Fibroblast of skin of right quadriceps (primary cell): ENCODE measurements at regions not wholly inside any gene's neighbourhood (a gene's known extent, or its start where the extent isn't known, plus 50 kb on each side); places are given as distances from the start of the nearest gene placed in this dataset.

Experiments
- DNase-seq: peaks from one replicate; pipeline ENCODE4 v3.0.0-alpha.2; 2013

DNA sequence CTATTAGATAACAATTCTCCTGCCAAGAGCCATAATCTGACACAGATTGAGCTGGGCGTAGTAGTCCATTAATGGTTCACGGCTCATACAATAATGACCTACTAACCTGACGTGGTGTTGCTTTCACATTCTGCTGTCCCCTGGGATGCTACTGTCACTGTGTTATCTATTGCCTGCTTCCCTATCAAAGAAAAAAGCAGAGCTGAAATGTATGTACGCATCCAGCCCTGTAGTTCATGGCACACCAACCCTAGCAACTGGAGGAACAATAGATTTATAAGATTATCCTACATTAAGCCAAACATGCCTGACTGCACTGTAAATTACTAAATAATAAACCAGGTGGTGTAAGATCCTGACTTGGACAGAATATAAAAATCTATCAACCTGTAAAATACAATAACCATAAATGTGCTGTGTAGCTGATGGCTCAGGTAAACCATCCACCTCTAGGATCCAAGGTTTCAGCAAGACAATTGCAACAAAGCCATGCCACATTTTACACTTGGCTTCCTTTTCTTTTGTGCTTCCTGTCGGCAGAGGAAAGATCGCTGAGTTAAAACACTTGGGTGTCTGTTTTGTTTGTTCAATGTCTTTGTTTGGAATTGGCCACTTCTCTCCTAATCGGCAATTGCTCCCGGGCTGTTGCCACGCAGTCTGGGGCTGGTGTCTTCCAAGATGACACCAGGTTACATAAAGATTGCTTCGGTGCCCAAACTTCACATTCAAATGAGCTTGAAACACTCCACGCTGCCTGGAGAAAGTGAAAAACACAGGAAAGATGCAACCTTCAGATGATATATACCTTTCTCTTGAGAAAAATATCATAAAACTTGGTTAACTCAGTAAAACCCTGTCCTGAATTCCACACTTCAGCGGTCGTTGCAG lies 143.9 kb upstream of the MGMT start:
- no peak for DNase-seq

DNA sequence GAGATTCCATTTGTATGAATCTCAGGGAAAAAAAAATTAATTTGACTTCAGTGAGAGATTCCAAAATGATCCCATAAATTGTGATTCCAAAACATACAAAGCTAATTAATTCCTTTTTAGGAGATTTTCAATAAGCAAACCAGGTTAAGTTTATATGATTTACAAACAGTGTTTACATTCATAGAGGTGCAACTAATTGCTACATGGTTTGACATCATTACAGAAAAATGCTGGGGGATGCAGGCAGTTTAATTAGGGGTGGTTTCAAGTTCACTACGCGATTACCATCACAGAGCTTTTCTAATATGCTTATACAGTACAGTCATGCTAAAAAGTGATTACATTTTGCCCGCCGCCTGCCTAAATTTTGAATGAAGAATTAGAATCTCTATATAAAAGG lies 143.2 kb upstream of the MGMT start:
- DNase-seq, result no peak

DNA sequence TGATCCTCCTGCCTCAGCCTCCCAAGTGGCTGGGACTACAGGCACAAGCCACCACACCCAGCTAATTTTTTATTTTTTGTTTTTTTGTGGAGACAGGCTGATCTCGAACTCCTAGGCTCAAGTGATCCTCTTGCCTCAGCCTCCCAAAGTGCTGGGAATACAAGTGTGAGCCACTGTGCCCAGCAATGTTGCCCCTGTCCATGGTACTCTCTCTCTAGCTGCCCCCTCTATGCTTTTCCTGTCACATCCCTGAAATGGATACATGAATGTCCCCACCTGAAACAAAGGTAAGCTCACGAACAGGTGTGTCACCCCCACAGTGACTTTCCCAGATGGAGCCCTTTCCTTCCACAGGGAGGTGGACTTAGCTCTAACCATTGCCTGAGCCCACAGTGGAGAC lies 141.1 kb upstream of the MGMT start:
- DNase-seq, result no peak

DNA sequence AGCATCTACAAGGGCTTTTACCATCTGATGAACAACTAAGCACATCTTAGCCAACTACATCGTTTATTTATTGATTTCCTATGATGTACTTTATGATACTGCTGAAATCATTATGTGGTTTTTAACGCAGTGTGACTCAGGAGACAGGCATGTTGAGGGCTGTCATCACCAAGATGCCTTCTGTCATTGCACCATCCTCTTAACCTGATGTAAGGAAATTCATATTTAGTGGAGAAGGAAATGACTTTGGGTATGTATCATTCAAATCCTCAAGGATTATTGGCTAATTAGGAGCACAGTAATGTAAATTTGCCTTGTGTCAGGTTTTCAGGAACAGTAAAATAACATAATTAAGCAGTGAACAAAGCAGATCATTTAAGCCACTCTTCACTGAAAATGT lies 138.5 kb upstream of the MGMT start:
- peak; percentile 29 for DNase-seq

DNA sequence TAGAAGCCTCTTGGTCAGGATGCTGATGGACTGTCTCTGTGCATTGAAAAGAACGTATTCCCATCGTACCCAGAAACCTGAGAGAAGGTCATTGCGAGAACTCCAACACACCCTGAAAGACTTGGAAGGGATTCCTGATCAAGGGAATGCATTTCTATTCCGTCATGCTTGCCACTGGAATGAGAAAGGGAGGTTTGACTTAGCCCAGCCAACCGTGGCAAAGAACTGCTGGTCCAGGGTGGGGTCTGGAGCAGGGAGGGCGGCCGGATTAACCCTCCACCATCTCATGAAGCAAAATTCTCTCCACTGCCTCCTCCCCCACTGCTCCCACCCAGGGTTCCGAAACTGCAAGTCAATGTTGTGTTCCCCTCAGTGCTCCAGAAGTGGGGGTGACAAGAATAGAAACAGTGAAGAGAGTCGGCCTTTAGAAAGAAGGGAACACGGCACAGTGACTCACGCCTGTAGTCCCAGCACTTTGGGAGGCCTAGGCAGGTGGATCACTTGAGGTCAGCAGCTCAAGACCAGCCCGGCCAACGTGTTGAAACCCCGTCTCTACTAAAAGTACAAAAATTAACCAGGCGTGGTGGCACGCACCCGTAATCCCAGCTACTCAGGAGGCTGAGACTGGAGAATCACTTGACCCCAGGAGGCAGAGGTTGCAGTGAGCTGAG lies 137.5 kb upstream of the MGMT start:
- DNase-seq, result no peak

DNA sequence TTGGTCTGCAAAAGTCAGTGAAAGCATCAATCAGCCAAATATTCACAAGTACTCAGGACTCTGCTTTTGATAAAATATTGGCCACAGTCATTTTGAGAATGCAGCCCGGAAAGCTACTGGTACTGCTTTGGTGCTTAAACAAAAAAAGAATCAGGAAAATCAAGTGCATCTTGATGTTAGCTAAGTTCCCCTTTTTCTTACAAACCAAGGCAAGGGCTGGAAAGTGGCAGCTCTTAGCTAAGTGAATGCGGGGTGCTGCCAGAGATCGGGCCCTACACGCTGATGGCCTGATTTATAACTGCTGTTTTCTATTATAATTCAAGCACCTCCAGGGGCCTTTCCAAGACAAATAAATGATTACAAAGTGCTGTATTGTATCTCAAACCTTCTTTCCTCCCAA lies 136.8 kb upstream of the MGMT start:
- DNase-seq, result no peak

DNA sequence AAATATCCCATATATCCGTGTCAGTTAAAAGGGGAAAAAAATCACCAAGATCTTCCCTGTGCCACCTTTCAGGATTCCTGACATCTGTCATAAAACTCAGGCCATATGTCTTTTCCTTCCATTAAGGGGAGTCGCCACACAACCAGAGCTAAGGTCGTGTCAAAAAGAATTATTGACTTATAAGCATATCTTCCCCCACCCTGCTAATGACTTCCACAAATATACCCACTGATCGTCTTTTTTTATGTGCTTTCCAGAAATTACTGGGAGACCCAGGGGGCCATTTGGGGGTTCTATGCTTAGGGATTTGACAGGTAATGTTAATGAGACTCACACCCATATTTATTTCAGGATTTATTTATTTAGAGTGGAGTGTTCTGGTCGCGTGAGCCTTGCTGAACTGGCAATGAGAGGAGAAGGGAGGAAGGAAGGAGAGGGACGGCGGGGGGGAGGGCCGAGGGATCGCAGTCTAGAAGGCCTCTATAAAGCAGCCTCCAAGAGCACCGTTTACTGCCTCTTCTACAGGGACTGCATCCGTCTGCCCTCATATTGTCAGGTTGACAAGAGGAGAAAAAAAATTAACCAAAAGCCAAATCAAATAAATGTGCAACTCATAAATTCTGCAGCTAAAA lies 135.7 kb upstream of the MGMT start:
- no peak for DNase-seq

DNA sequence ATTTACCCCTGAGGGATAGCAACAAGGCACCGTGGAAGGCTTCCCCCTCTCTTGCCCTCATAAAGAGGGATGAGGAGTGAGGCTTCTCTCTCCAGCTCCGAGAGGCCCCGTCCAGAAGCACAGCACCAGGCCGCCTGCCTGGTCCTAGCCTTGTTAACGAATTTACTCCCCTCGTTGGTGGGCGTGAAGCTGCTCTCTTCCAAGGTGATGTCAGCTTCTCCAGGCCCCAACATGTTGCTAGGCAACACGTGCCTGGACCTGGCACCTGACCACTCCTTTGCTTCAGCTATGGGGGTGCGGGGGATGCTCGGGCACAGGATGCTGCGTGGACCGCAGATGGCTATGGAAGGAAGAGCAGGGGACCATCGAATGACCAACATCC lies 135.2 kb upstream of the MGMT start:
- no peak for DNase-seq

DNA sequence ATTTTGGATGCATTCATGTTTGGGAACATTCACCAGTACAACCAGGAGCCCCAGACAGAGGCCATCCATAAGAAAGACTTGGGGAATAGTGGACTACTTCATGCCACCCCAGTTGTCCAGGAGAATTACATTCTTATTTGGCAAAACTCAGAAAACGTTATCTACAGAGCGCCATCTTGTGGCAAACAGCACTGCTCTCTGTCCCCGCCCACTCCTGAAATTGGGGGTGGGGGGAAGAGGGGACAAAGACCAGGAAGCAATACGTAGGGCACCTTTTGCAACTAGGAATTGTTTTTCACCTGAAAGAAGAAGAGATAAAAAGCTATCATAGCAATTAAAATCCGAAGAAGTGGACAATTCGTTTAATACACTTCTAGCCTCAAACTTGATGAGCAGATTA lies 134.6 kb upstream of the MGMT start:
- no peak for DNase-seq

DNA sequence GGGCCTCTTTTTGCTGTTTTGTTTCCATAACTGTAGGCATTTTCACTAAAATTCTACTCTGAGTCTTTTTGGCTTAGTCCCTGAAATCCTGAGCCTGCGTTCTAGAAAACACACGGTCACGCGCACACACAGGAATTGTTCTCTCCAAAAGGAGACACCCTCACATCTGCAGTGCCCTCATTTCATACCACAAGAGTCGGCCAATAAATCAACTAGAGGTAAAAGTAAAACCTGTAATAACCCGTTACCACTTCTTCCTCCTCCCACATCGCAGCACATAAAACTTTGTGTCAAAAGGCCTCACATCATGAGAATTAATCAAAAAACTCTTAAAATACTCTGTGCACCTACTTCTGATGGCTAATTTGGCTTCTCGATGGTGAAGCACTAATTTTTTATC lies 133.3 kb upstream of the MGMT start:
- no peak for DNase-seq

DNA sequence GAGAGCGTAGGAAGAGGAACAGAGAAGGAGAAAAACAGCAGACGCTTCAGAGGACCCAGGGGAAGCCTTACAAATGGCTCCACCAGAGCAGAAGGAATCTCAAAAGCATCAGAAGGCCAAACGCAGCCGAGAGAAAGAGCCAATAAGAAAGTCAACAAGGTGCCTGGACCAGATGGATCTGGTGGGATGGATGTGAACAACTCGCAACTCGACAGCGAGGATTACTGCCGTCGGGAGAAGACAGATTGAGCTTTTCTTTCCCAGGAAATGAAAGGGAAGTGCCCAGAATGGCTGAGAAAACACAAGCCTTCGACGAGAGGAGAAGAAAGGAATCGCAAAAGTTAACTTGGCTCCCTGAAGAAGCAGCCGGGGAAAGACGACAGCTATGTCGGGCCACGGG lies 132.8 kb upstream of the MGMT start:
- no peak for DNase-seq

DNA sequence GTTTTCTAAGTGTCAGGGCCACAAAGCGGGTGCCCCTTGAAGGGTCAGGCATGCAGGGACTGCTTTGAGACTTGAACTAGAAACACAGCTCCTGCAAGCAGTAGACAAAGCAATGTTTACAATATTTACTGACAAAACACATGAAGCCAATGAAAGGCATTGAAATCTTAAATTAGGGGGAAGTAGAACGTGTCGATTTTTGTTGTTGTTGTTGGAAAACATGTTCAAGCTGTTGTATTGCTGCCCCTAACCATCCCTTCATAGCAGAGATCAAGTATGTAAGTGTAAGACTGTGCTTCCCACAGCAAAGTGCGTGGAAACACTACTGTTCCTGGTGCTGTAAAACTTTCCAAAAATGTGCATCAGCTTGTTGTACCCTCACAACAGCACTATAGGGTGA lies 131.6 kb upstream of the MGMT start:
- DNase-seq, result no peak

DNA sequence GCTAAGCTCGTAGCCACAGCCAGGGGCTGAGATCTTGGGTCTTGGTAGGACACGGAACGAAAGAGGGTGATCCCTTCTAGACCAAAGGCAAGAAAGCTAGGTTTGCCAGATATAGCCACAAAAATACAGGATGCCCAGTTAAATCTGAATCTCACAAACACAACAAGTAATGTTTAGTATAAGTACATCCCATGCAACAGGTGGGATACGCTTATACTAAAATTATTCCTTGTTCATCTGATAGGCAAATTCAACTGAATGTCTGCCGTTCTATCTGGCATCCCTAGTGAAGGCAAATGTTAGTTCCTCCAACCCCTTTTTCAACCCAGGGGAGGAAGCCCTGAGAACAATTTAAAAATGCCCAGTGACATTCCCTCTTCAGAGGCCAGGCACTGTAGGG lies 131.1 kb upstream of the MGMT start:
- DNase-seq, result no peak

DNA sequence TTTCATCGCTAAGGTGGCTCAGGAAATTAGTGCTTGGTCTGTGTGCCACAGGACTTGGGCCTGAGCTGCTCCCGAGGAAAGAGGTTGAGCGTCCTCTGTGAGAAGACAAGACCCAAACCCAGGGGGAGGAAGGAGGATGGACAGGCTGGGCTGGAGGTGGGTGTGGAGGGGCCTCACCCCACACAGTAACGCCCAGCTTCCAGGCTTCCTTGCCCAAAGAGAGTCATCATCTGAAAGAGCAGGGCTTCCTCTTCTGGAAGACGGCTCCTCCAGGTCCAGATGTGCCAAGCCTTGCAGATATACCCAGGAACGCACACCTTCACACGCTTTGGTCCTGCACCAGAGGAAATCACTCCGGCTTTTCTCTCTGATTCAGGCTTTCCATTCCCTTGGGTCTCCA lies 127.8 kb upstream of the MGMT start:
- DNase-seq, result no peak

DNA sequence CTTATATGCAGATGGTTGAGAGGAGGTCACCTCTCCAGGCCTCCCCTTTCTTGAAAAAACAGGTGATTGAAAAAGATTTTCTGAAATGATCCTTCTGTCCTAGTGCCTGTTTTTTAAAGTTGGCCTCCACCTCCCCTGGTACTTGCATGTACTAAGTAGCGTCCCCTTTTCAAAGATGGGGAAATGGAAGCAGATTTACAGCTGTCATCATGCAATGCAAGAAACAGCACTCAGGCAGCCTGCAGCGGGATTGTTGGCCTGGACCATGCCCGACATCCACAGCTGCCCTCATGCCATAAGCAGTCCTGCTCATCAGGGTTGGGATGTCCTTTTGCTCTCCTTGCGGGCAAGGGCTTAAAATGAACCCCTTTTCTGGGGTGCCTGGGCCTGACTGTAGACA lies 127.2 kb upstream of the MGMT start:
- DNase-seq, result no peak

DNA sequence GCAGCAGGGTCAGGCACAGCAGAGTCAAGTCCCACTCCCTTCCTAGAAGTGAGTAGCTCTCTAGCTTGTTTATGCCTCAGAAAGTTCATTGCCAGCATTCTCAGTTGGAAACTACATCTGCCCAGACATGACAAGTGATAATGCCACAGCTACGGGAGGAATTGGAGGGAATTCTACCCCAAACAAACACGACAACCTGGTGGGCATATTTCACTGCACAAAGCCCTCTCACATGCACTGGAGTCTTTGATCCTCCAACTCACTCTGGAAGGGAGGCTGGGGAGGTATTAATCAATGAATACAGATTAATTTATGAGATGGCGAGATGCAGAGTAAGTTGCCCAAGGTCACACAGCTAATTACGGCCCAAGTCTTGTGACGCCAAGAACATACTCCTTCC lies 126.0 kb upstream of the MGMT start:
- no peak for DNase-seq

DNA sequence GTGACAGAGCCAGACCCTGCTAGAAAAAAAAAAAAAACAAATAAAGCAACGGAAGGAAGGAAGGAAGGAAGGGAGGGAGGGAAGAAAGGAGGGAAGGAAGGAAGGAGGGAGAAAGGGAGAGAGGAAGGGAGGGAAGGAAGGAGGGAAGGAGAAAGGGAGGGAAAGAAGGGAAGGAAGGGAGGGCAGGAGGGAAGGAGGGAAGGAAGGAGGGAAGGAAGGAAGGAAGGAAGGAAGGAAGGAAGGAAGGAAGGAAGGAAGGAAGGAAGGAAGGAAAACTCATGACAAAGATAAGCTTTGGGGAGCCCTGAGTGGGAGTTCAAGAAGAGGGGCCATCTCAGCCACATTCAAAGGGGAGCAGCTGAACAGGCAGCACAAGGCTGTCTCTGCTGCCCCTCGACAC lies 124.7 kb upstream of the MGMT start:
- DNase-seq, result no peak

DNA sequence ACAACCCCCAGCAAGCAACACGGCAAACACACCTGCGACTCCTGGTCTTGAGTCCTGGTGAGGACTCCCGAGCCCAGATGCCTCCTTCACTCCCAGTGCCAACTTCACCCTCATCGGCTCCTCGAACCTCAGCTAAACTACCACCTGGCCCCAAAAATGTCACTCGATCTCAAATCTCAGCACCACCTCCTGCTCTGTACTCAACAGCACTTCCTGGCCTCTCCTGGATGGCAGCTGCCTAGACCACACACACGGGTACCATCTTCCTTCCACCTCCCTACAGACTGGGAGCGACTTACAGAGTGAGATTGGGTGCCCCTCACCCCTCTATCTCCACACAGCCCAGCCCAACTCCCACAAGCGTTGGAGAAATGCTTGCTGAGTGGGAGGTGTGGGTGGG lies 123.9 kb upstream of the MGMT start:
- no peak for DNase-seq

DNA sequence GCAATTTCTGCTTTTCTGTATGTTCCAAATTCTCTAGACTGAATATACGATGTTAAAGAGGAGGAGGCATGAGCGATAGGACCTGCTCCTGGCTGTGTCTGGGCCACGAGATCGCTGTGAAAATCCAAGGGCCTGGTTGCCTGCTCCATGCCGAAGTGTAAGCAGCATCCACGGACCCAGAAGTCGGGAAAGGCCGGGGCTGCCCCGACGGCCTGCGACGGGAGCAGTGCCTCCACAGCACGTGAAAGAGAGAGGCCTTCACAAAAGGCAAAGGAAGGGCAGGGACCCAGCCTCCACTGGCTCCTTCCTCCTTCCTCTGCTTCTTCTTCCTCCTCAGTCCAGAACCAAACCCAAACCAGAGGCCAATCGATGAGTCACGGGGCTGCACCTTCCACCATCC lies 122.9 kb upstream of the MGMT start:
- DNase-seq, result no peak

DNA sequence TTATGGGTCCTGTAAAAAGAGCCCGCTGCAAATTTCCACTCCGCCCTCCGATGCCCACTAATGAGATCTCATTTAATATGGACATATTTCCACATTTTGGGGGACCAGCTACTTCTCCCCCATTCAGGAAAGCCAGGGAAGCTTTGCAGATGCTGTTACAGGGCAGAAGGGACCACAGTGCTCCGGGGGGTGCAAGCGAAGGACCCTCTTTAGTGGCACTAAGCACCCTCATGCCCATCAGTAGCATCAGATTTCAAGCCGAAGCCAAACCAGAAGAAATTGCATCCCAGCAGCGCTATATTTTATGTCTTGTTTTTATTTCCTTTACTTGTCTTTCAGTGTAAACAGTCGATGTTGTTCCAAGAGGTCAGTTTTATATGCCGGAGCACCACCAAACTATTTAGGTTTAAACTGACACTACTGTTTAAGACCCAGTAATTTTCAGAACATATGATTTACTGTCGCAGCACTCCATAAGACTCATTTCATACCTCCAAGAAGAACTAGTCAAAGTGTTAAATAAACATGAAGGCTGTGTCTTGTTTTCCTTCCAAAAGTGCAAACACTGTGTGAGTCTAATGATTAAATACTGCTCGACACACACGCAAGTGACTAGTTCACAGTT lies 122.2 kb upstream of the MGMT start:
- no peak for DNase-seq

DNA sequence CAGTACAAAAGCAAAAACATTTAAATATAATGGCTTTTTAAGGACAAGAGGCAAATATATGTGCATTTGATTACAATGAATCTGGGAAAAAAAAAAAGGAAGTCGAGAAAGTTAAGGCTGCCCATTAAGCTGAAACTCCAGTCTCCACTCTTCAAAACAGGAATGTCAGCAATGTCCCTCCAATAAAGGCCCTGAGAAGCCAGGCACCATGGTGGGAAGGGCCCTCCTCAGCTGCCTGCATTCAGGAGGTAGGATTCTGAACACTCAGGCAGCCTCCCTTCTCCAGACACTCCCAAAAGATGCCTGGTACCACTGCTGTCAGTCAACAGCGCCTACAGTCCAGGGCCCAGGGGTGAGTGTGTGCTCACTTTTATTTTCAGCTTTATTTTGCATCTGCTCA lies 121.3 kb upstream of the MGMT start:
- DNase-seq, result no peak

DNA sequence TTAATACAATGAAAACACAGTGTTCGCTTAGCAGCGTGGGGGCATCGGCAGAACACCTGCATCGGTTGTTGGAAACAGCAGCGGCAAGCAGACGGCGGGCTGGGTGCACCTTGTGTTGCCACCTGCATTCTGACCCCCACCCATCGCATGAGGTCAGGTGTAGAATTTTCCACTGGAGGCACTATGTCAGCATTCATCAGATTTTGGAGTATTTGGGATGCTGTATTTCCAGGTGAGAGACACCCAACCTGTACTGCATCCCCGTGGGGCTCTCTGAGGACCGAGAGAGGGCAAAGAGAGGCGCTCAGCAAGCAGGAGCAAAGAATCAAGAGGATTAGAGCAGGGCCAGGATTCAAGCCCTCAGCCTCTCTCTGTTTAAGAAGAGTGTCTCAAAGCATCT lies 116.4 kb upstream of the MGMT start:
- no peak for DNase-seq

DNA sequence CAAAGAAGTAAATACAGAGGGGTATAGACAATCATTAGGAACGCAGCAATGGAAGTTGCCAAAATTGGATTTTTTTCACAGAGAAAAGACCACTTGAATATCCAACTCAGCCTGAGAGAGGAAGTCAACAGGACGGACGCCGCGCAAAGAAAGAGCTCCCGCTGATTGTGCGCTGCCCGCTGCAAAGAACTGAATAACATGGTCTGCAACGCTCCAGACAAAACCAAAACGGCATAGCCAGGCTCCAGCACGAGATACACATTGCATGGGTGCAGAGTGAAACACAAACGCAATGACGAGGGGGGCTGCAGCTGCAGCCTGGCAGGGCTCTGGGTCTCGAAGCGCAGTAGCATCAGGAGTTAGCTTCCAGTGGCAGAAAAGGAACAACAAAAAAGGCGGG lies 113.9 kb upstream of the MGMT start:
- DNase-seq, result no peak

DNA sequence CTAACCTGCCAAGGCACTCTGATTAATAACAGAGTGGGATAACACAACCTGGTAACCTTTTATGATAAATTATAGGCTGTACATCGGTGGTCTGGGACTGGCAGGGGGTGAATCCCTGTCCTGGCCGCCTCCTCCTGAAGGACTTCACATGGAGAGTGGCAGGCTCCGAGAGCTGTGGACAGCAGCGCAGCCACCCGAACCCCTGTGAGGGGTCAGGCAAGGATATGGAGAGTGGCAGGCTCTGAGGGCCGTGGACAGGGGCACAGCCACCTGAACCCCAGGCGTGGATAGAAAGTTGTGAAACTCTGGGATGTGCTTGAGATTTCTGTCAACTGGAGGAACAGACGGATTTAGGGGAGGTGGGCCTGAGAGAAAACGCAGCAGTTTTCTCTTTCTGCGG lies 107.0 kb upstream of the MGMT start:
- no peak for DNase-seq
